Neural cell (in vitro differentiated cells): ENCODE measurements at regions not wholly inside any gene's neighbourhood (a gene's known extent, or its start where the extent isn't known, plus 50 kb on each side); places are given as distances from the start of the nearest gene placed in this dataset.

Experiments used
- EP300 ChIP-seq: fragments of 450-650 bp; conservative IDR thresholded peaks from 2 replicates; pipeline ENCODE4 v1.6.1; 2014; ENCODE audit warnings: antibody characterized with exemption, mild to moderate bottlenecking, moderate library complexity; ENCODE audit not compliant: poor library complexity, severe bottlenecking
- EZH2 ChIP-seq: fragments of 200-600, 300-800 bp; shearing (Covaris generic), sonication (generic); IDR thresholded peaks from 2 replicates; pipeline ENCODE4 v1.6.1; 2014; ENCODE audit warnings: antibody characterized with exemption, low read length, borderline replicate concordance, mild to moderate bottlenecking; ENCODE audit not compliant: insufficient read depth, poor library complexity, severe bottlenecking
- MXI1 ChIP-seq: fragments of 450-650 bp; conservative IDR thresholded peaks from 2 replicates; pipeline ENCODE4 v1.6.1; 2014; ENCODE audit warnings: antibody characterized with exemption, mild to moderate bottlenecking; ENCODE audit not compliant: poor library complexity, severe bottlenecking
- POLR2AphosphoS5 ChIP-seq: IDR thresholded peaks from 2 replicates; pipeline ENCODE4 v1.6.1; 2012
- SMC3 ChIP-seq: fragments of 450-650 bp; conservative IDR thresholded peaks from 2 replicates; pipeline ENCODE4 v1.6.1; 2014; ENCODE audit warnings: antibody characterized with exemption, mild to moderate bottlenecking, moderate library complexity; ENCODE audit not compliant: poor library complexity
- TAF1 ChIP-seq: IDR thresholded peaks from 2 replicates; pipeline ENCODE4 v1.6.1; 2012; ENCODE audit warnings: low read depth
- TF ChIP-seq, protein P1 (sequence below): fragments of 450-650 bp; IDR thresholded peaks from 2 replicates; pipeline ENCODE4 v1.5.1; 2014; ENCODE audit warnings: antibody characterized with exemption, mild to moderate bottlenecking, moderate library complexity; ENCODE audit not compliant: poor library complexity, severe bottlenecking
- TF ChIP-seq, protein P2 (sequence below): IDR thresholded peaks from 2 replicates; pipeline ENCODE4 v1.6.1; 2012; ENCODE audit warnings: borderline replicate concordance

GRCh38 chr7:124462249-124462648 lies 303.3 kb downstream of the GPR37 start:
- TF ChIP-seq EP300 (no peak), SMC3 (no peak), POLR2AphosphoS5 (no peak), EZH2 (no peak), MXI1 (no peak), TAF1 (no peak)
- TF ChIP-seq, protein P1, sequence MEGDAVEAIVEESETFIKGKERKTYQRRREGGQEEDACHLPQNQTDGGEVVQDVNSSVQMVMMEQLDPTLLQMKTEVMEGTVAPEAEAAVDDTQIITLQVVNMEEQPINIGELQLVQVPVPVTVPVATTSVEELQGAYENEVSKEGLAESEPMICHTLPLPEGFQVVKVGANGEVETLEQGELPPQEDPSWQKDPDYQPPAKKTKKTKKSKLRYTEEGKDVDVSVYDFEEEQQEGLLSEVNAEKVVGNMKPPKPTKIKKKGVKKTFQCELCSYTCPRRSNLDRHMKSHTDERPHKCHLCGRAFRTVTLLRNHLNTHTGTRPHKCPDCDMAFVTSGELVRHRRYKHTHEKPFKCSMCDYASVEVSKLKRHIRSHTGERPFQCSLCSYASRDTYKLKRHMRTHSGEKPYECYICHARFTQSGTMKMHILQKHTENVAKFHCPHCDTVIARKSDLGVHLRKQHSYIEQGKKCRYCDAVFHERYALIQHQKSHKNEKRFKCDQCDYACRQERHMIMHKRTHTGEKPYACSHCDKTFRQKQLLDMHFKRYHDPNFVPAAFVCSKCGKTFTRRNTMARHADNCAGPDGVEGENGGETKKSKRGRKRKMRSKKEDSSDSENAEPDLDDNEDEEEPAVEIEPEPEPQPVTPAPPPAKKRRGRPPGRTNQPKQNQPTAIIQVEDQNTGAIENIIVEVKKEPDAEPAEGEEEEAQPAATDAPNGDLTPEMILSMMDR = no peak
- TF ChIP-seq, protein P2, sequence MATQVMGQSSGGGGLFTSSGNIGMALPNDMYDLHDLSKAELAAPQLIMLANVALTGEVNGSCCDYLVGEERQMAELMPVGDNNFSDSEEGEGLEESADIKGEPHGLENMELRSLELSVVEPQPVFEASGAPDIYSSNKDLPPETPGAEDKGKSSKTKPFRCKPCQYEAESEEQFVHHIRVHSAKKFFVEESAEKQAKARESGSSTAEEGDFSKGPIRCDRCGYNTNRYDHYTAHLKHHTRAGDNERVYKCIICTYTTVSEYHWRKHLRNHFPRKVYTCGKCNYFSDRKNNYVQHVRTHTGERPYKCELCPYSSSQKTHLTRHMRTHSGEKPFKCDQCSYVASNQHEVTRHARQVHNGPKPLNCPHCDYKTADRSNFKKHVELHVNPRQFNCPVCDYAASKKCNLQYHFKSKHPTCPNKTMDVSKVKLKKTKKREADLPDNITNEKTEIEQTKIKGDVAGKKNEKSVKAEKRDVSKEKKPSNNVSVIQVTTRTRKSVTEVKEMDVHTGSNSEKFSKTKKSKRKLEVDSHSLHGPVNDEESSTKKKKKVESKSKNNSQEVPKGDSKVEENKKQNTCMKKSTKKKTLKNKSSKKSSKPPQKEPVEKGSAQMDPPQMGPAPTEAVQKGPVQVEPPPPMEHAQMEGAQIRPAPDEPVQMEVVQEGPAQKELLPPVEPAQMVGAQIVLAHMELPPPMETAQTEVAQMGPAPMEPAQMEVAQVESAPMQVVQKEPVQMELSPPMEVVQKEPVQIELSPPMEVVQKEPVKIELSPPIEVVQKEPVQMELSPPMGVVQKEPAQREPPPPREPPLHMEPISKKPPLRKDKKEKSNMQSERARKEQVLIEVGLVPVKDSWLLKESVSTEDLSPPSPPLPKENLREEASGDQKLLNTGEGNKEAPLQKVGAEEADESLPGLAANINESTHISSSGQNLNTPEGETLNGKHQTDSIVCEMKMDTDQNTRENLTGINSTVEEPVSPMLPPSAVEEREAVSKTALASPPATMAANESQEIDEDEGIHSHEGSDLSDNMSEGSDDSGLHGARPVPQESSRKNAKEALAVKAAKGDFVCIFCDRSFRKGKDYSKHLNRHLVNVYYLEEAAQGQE = no peak
